Panc1 (cell line): ENCODE measurements at regions not wholly inside any gene's neighbourhood (a gene's known extent, or its start where the extent isn't known, plus 50 kb on each side); places are given as distances from the start of the nearest gene placed in this dataset.

ENCODE experiments used
- ATAC-seq: fragments of 200-7000 bp; cut with Tn5 transposase; 2 replicates; pipeline ENCODE4 v1.9.1; 2020; ENCODE audit warnings: mild to moderate bottlenecking, moderate library complexity
- BruUV-seq: library from RNA; stranded (reverse); fragments of 400-500 nt; replicated peaks from 2 replicates; lab custom pipeline; 2021; lab: Mats Ljungman, UMichigan
- CTCF ChIA-PET: fragments of 300-600 bp; sonication (Branson Sonifier 250); formaldehyde crosslinking; loops from one replicate; lab custom pipeline; 2022; ENCODE audit warnings: antibody characterized with exemption; lab: Charles Lee
- POLR2A ChIA-PET: fragments of 300-600 bp; sonication (Branson Sonifier 250); formaldehyde crosslinking; loops from one replicate; lab custom pipeline; 2022; ENCODE audit warnings: antibody characterized with exemption; lab: Charles Lee
- DNase-seq: peaks from one replicate; pipeline ENCODE4 v3.0.0-alpha.2; 2010; ENCODE audit warnings: low read depth, low spot score
- H3K27ac ChIP-seq: 2 replicates; pipeline ENCODE4 v1.5.1; 2011; ENCODE audit warnings: mild to moderate bottlenecking, low read length, inconsistent platforms
- H3K27me3 ChIP-seq: fragments of 200-500 bp; sonication (Bioruptor generic); 2 replicates; pipeline ENCODE4 v1.6.0; 2014; ENCODE audit warnings: low read length, inconsistent platforms; ENCODE audit not compliant: control insufficient read depth, insufficient read depth
- H3K36me3 ChIP-seq: fragments of 200-500 bp; sonication (Bioruptor generic); 2 replicates; pipeline ENCODE4 v1.5.1; 2014; ENCODE audit warnings: inconsistent platforms, mild to moderate bottlenecking, low read length, moderate library complexity; ENCODE audit not compliant: control insufficient read depth, insufficient read depth
- H3K4me1 ChIP-seq: 2 replicates; pipeline ENCODE4 v1.5.1; 2011; ENCODE audit warnings: inconsistent platforms, mild to moderate bottlenecking, low read length, moderate library complexity; ENCODE audit not compliant: control insufficient read depth, insufficient read depth
- H3K4me3 ChIP-seq, 2 experiments: 2 replicates each; pipeline ENCODE4 v1.5.1; 2011 to 2012; ENCODE audit warnings: low read depth in 2 of 2, low read length in 2 of 2, mild to moderate bottlenecking in 2 of 2, inconsistent platforms in 1 of 2, moderate library complexity in 1 of 2
- H3K9me3 ChIP-seq: fragments of 200-500 bp; sonication (Bioruptor generic); 2 replicates; pipeline ENCODE4 v1.5.1; 2014; ENCODE audit warnings: low read depth, mild to moderate bottlenecking, inconsistent platforms, low read length, moderate library complexity; ENCODE audit not compliant: control insufficient read depth, insufficient read depth
- CTCF ChIP-seq: fragments of 450-650 bp; IDR thresholded peaks from 2 replicates; pipeline ENCODE4 v1.5.1; 2017; ENCODE audit warnings: mild to moderate bottlenecking
- POLR2AphosphoS5 ChIP-seq: IDR thresholded peaks from 2 replicates; pipeline ENCODE4 v1.6.1; 2012; ENCODE audit warnings: mild to moderate bottlenecking, low read depth, low read length, moderate library complexity
- REST ChIP-seq, 2 experiments: IDR thresholded peaks; 2 replicates each; pipeline ENCODE4 v1.6.1; 2011 to 2012; ENCODE audit warnings: low read depth in 2 of 2, control low read depth in 1 of 2, low read length in 1 of 2, mild to moderate bottlenecking in 1 of 2, moderate library complexity in 1 of 2; ENCODE audit not compliant: insufficient read depth in 1 of 2
- SIN3A ChIP-seq: IDR thresholded peaks from 2 replicates; pipeline ENCODE4 v1.6.1; 2012; ENCODE audit warnings: low read depth, mild to moderate bottlenecking, low read length, moderate library complexity, borderline replicate concordance; ENCODE audit not compliant: insufficient read depth
- TCF7L2 ChIP-seq: IDR thresholded peaks from 2 replicates; pipeline ENCODE4 v1.6.1; 2011; ENCODE audit warnings: mild to moderate bottlenecking, low read depth, low read length, inconsistent platforms
- in situ Hi-C: cut with HindIII; loops from 2 replicates; pipeline ENCODE4 v1.10.0; 2016; ENCODE audit warnings: low sequenced_read_pairs, low pct_unique_long_range_greater_than_20kb
- intact Hi-C: fragments of 100-400 bp; cut with micrococcal nuclease; formaldehyde crosslinking; loops from one replicate; pipeline ENCODE4 v1.10.0; 2022; ENCODE audit not compliant: unreplicated experiment

GRCh38 chr3:70518356-70518755, 205.9 kb upstream of the MDFIC2 start:
- ChIA-PET CTCF (no interaction called here), POLR2A (no interaction called here)
- no peaks in the 10 kb centered on the region for H3K9me3 ChIP-seq

DNA sequence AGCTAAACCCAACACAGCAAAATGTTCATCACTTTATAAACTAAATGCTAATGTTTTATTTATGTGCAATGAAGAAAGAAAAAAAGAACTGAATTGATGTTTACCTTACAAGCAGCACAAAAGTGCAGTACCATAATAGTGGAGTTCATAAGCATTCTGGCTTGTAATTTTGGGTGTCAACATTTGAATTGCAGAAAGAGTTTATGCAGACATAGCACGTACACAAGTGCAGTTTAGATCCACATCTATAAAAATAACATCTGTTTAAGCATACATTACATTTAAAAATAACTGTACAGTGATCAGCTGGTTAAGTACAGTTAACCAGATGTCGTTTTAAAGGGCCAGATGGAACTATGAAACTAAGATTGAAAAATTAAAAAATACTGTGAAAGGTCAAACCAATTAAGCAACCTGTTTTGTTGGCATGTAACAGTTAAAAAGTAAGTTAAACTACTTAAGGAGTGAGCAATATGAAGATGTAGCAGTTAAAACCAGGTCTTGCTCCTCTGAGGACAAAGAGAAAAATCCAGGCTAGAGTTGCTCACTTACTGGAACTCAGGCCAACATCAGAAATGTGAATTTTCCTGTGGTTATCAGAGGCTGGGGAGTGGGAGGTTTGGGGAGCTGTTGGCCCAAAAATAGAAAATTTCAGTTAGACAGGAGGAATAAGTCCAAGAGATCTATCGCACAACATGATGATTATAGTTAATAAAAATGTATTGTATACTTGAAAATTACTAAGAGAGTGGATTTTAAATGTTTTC, 204.9 kb upstream of the MDFIC2 start:
- H3K36me3 ChIP-seq = no peaks in the 10 kb centered on the region
- no peak overlapping the region for H3K27ac ChIP-seq
- intact Hi-C loops = no loop called here
- CTCF ChIA-PET = no interaction called here
- H3K4me1 ChIP-seq = no peaks in the 10 kb centered on the region
- DNase-seq (no peak), ATAC-seq (no peak)
- no peak overlapping the region for H3K4me3 ChIP-seq
- no peaks in the 10 kb centered on the region for H3K9me3 ChIP-seq
- no peaks in the 10 kb centered on the region for H3K27me3 ChIP-seq
- TF ChIP-seq POLR2AphosphoS5 = no peak
- TF ChIP-seq TCF7L2 = no peak
- BruUV-seq = no TSS peak
- in situ Hi-C loops = no loop called here
- POLR2A ChIA-PET = no interaction called here

More at GRCh38 chr3:70518356-70518755, 205.9 kb upstream of the MDFIC2 start:
- TF ChIP-seq POLR2AphosphoS5 = no peak
- no peak for TF ChIP-seq CTCF
- TF ChIP-seq REST (IDR thresholded peaks at IDR 0.05; ENCODE audit: insufficient read depth in 1 of 2, low read depth in 2 of 2, low read length in 1 of 2) = no peak
- Histone ChIP-seq H3K4me3 (no peak overlapping the region), H3K27me3 (no peaks in the 10 kb centered on the region), H3K27ac (no peak overlapping the region), H3K4me1 (no peaks in the 10 kb centered on the region), H3K36me3 (no peaks in the 10 kb centered on the region)
- DNase-seq = no peak
- in situ Hi-C loops = no loop called here
- no peak for ATAC-seq
- intact Hi-C loops = no loop called here
- no TSS peak for BruUV-seq

GRCh38 chr3:70516076-70516475, 203.6 kb upstream of the MDFIC2 start:
- BruUV-seq = no TSS peak

More at GRCh38 chr3:70516076-70516475, 203.6 kb upstream of the MDFIC2 start:
- H3K4me3 ChIP-seq = no peak overlapping the region
- ATAC-seq = no peak
- DNase-seq = no peak
- no peaks in the 10 kb centered on the region for H3K27me3 ChIP-seq
- intact Hi-C loops (no loop called here), in situ Hi-C loops (no loop called here)
- ChIA-PET POLR2A (no interaction called here), CTCF (no interaction called here)
- TF ChIP-seq TCF7L2 (no peak), SIN3A (no peak), CTCF (no peak), POLR2AphosphoS5 (no peak), REST (IDR thresholded peaks at IDR 0.05; ENCODE audit: insufficient read depth in 1 of 2, low read depth in 2 of 2, low read length in 1 of 2) (no peak)
- no peaks in the 10 kb centered on the region for H3K4me1 ChIP-seq
- H3K36me3 ChIP-seq = no peaks in the 10 kb centered on the region
- no peaks in the 10 kb centered on the region for H3K9me3 ChIP-seq
- H3K27ac ChIP-seq = no peak overlapping the region
